Panc1 (cell line): ENCODE measurements at regions not wholly inside any gene's neighbourhood (a gene's known extent, or its start where the extent isn't known, plus 50 kb on each side); places are given as distances from the start of the nearest gene placed in this dataset.

ENCODE experiments used
- ATAC-seq: fragments of 200-7000 bp; cut with Tn5 transposase; 2 replicates; pipeline ENCODE4 v1.9.1; 2020; ENCODE audit warnings: mild to moderate bottlenecking, moderate library complexity
- BruUV-seq: library from RNA; stranded (reverse); fragments of 400-500 nt; replicated peaks from 2 replicates; lab custom pipeline; 2021; lab: Mats Ljungman, UMichigan
- CTCF ChIA-PET: fragments of 300-600 bp; sonication (Branson Sonifier 250); formaldehyde crosslinking; loops from one replicate; lab custom pipeline; 2022; ENCODE audit warnings: antibody characterized with exemption; lab: Charles Lee
- POLR2A ChIA-PET: fragments of 300-600 bp; sonication (Branson Sonifier 250); formaldehyde crosslinking; loops from one replicate; lab custom pipeline; 2022; ENCODE audit warnings: antibody characterized with exemption; lab: Charles Lee
- DNase-seq: peaks from one replicate; pipeline ENCODE4 v3.0.0-alpha.2; 2010; ENCODE audit warnings: low read depth, low spot score
- H3K27ac ChIP-seq: 2 replicates; pipeline ENCODE4 v1.5.1; 2011; ENCODE audit warnings: mild to moderate bottlenecking, low read length, inconsistent platforms
- H3K27me3 ChIP-seq: fragments of 200-500 bp; sonication (Bioruptor generic); 2 replicates; pipeline ENCODE4 v1.6.0; 2014; ENCODE audit warnings: low read length, inconsistent platforms; ENCODE audit not compliant: control insufficient read depth, insufficient read depth
- H3K36me3 ChIP-seq: fragments of 200-500 bp; sonication (Bioruptor generic); 2 replicates; pipeline ENCODE4 v1.5.1; 2014; ENCODE audit warnings: inconsistent platforms, mild to moderate bottlenecking, low read length, moderate library complexity; ENCODE audit not compliant: control insufficient read depth, insufficient read depth
- H3K4me1 ChIP-seq: 2 replicates; pipeline ENCODE4 v1.5.1; 2011; ENCODE audit warnings: inconsistent platforms, mild to moderate bottlenecking, low read length, moderate library complexity; ENCODE audit not compliant: control insufficient read depth, insufficient read depth
- H3K4me3 ChIP-seq, 2 experiments: 2 replicates each; pipeline ENCODE4 v1.5.1; 2011 to 2012; ENCODE audit warnings: low read depth in 2 of 2, low read length in 2 of 2, mild to moderate bottlenecking in 2 of 2, inconsistent platforms in 1 of 2, moderate library complexity in 1 of 2
- H3K9me3 ChIP-seq: fragments of 200-500 bp; sonication (Bioruptor generic); 2 replicates; pipeline ENCODE4 v1.5.1; 2014; ENCODE audit warnings: low read depth, mild to moderate bottlenecking, inconsistent platforms, low read length, moderate library complexity; ENCODE audit not compliant: control insufficient read depth, insufficient read depth
- POLR2AphosphoS5 ChIP-seq: IDR thresholded peaks from 2 replicates; pipeline ENCODE4 v1.6.1; 2012; ENCODE audit warnings: mild to moderate bottlenecking, low read depth, low read length, moderate library complexity
- SIN3A ChIP-seq: IDR thresholded peaks from 2 replicates; pipeline ENCODE4 v1.6.1; 2012; ENCODE audit warnings: low read depth, mild to moderate bottlenecking, low read length, moderate library complexity, borderline replicate concordance; ENCODE audit not compliant: insufficient read depth
- TCF7L2 ChIP-seq: IDR thresholded peaks from 2 replicates; pipeline ENCODE4 v1.6.1; 2011; ENCODE audit warnings: mild to moderate bottlenecking, low read depth, low read length, inconsistent platforms
- in situ Hi-C: cut with HindIII; loops from 2 replicates; pipeline ENCODE4 v1.10.0; 2016; ENCODE audit warnings: low sequenced_read_pairs, low pct_unique_long_range_greater_than_20kb
- intact Hi-C: fragments of 100-400 bp; cut with micrococcal nuclease; formaldehyde crosslinking; loops from one replicate; pipeline ENCODE4 v1.10.0; 2022; ENCODE audit not compliant: unreplicated experiment
- TF ChIP-seq, protein P1 (sequence below), 2 experiments: IDR thresholded peaks; 2 replicates each; pipeline ENCODE4 v1.6.1; 2011 to 2012; ENCODE audit warnings: low read depth in 2 of 2, control low read depth in 1 of 2, low read length in 1 of 2, mild to moderate bottlenecking in 1 of 2, moderate library complexity in 1 of 2; ENCODE audit not compliant: insufficient read depth in 1 of 2
- TF ChIP-seq, protein P2 (sequence below): fragments of 450-650 bp; IDR thresholded peaks from 2 replicates; pipeline ENCODE4 v1.5.1; 2017; ENCODE audit warnings: mild to moderate bottlenecking

DNA sequence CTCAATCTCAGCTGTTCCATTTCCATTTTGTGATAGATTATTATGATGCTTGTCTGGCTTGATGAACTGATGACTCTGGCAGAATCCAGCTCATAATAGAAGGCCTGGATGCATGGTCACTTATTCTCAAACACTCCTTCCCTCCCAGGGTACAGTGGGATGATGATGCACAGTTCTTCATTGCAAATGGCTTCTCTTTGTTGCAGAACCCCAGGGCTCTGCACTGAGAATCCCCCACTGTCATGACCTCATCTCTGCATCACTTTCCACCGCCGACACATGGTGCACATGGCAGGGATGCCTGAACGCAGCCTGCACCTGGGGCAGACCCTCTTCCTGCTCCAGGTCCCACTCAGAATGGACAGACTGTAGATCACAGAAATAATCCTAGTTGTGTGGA, 515.6 kb upstream of the NR2F2 start:
- no peak overlapping the region for H3K27ac ChIP-seq
- ATAC-seq, result no peak
- intact Hi-C loops, result no loop called here
- no peak for DNase-seq
- no peaks in the 10 kb centered on the region for H3K27me3 ChIP-seq
- POLR2A ChIA-PET, result no interaction called here
- no peak overlapping the region for H3K4me3 ChIP-seq
- CTCF ChIA-PET, result no interaction called here
- BruUV-seq, result no TSS peak
- H3K4me1 ChIP-seq, result no peaks in the 10 kb centered on the region
- no peak for TF ChIP-seq SIN3A
- H3K36me3 ChIP-seq, result no peaks in the 10 kb centered on the region
- in situ Hi-C loops, result no loop called here
- no peaks in the 10 kb centered on the region for H3K9me3 ChIP-seq

DNA sequence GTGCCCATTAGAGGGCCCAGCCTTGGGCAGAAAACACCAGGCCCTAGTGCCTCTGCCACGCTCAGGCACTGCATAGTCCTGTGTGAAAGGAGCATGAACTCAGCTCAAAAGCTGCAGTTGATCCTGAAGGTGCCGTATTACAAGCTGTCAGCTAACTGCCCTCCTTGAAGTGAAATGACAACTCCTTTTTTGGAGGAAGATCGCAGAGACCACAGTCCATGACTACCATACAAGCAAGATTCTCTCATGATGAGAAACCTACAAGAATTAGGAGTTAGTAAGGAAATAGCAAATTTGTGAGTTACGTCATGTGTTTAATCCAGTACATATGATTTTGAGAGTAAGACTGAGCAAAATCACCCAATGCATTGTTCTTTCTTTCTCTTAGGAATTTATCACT, 513.9 kb upstream of the NR2F2 start:
- ATAC-seq, result no peak
- Histone ChIP-seq H3K4me1 (no peaks in the 10 kb centered on the region), H3K36me3 (no peaks in the 10 kb centered on the region), H3K4me3 (no peak overlapping the region), H3K27ac (no peak overlapping the region), H3K9me3 (no peaks in the 10 kb centered on the region), H3K27me3 (no peaks in the 10 kb centered on the region)
- DNase-seq, result no peak
- no peak for TF ChIP-seq POLR2AphosphoS5
- TF ChIP-seq SIN3A, result no peak
- TF ChIP-seq, protein P1, sequence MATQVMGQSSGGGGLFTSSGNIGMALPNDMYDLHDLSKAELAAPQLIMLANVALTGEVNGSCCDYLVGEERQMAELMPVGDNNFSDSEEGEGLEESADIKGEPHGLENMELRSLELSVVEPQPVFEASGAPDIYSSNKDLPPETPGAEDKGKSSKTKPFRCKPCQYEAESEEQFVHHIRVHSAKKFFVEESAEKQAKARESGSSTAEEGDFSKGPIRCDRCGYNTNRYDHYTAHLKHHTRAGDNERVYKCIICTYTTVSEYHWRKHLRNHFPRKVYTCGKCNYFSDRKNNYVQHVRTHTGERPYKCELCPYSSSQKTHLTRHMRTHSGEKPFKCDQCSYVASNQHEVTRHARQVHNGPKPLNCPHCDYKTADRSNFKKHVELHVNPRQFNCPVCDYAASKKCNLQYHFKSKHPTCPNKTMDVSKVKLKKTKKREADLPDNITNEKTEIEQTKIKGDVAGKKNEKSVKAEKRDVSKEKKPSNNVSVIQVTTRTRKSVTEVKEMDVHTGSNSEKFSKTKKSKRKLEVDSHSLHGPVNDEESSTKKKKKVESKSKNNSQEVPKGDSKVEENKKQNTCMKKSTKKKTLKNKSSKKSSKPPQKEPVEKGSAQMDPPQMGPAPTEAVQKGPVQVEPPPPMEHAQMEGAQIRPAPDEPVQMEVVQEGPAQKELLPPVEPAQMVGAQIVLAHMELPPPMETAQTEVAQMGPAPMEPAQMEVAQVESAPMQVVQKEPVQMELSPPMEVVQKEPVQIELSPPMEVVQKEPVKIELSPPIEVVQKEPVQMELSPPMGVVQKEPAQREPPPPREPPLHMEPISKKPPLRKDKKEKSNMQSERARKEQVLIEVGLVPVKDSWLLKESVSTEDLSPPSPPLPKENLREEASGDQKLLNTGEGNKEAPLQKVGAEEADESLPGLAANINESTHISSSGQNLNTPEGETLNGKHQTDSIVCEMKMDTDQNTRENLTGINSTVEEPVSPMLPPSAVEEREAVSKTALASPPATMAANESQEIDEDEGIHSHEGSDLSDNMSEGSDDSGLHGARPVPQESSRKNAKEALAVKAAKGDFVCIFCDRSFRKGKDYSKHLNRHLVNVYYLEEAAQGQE (IDR thresholded peaks at IDR 0.05; ENCODE audit: insufficient read depth in 1 of 2, low read depth in 2 of 2, low read length in 1 of 2), result no peak
- no peak for TF ChIP-seq TCF7L2
- TF ChIP-seq, protein P2, sequence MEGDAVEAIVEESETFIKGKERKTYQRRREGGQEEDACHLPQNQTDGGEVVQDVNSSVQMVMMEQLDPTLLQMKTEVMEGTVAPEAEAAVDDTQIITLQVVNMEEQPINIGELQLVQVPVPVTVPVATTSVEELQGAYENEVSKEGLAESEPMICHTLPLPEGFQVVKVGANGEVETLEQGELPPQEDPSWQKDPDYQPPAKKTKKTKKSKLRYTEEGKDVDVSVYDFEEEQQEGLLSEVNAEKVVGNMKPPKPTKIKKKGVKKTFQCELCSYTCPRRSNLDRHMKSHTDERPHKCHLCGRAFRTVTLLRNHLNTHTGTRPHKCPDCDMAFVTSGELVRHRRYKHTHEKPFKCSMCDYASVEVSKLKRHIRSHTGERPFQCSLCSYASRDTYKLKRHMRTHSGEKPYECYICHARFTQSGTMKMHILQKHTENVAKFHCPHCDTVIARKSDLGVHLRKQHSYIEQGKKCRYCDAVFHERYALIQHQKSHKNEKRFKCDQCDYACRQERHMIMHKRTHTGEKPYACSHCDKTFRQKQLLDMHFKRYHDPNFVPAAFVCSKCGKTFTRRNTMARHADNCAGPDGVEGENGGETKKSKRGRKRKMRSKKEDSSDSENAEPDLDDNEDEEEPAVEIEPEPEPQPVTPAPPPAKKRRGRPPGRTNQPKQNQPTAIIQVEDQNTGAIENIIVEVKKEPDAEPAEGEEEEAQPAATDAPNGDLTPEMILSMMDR, result no peak
- no TSS peak for BruUV-seq
- in situ Hi-C loops, result no loop called here
- ChIA-PET POLR2A (no interaction called here), CTCF (no interaction called here)
- intact Hi-C loops, result no loop called here

DNA sequence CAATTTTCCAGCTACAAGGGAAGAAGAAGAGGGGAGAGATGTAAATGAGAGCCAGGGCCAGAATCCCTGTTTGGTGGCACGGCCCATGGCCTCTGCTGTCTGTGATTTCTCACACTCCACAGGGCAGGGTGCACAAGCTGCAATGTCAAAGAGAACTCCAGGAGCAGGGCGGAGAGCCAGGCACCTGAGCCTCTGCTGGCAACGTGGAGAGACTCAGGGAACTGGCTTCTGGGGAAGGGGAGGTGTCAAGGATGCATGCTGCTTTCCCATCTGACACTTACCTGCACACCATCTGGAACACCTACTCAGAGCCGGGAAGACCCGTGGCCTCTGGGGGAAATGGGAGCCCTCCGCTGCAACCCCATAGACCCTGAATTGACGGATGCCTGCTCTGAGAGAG, 507.5 kb upstream of the NR2F2 start:
- Histone ChIP-seq H3K27ac (no peak overlapping the region), H3K27me3 (no peaks in the 10 kb centered on the region), H3K9me3 (no peaks in the 10 kb centered on the region), H3K4me1 (no peaks in the 10 kb centered on the region), H3K4me3 (no peak overlapping the region), H3K36me3 (no peaks in the 10 kb centered on the region)
- ChIA-PET POLR2A (no interaction called here), CTCF (no interaction called here)
- ATAC-seq (no peak), DNase-seq (no peak)
- TF ChIP-seq, protein P1 (IDR thresholded peaks at IDR 0.05; ENCODE audit: insufficient read depth in 1 of 2, low read depth in 2 of 2, low read length in 1 of 2), result no peak
- TF ChIP-seq, protein P2, result no peak
- TF ChIP-seq SIN3A, result no peak
- TF ChIP-seq TCF7L2, result no peak
- no peak for TF ChIP-seq POLR2AphosphoS5
- no TSS peak for BruUV-seq
- in situ Hi-C loops (no loop called here), intact Hi-C loops (no loop called here)
